Glomerular visceral epithelial cell (primary cell): ENCODE measurements at regions not wholly inside any gene's neighbourhood (a gene's known extent, or its start where the extent isn't known, plus 50 kb on each side); places are given as distances from the start of the nearest gene placed in this dataset.

Source experiments
- DNase-seq: peaks from one replicate; pipeline ENCODE4 v3.0.0-alpha.2; 2016; ENCODE audit errors: extremely low spot score

DNA sequence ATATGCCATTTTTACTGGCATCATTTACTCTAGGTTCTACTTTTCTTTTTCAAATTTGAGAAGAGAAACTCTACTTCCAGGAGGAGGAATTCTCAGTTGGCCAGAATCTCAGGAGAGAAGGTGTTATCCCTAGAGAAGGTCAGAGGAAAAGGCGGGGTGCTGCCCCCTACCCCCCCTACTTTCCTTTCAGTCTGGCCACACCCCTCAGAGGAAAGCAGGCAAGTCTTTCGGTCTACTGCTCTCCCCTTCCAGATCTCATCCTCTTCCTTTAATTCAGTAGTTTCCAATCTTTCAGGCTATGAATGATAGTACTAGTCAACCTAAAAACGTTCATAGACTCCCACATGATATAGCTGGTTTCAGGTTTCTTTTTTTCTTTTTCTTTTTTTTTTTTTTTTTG is 366.5 kb upstream of the TBL1XR1 start:
- no peak for DNase-seq

DNA sequence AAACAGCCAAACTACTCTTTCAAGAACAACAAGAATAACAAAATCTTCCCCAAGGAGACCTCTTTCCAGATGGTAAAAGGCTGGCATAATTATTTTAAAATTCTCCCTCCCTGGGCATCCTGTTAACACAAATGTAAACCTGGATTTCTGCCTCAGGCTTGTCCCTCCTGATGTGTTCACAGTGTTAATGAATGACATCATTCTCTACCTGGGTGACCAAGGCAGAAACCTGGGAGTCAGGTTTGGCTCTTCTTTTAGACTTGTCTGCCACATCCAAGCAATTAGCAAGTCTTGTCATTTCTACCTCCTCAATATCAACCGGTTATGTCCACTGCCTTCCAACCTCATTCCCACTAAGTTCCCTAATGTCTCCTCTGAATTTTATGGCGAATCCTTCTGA is 368.7 kb upstream of the TBL1XR1 start:
- no peak for DNase-seq

DNA sequence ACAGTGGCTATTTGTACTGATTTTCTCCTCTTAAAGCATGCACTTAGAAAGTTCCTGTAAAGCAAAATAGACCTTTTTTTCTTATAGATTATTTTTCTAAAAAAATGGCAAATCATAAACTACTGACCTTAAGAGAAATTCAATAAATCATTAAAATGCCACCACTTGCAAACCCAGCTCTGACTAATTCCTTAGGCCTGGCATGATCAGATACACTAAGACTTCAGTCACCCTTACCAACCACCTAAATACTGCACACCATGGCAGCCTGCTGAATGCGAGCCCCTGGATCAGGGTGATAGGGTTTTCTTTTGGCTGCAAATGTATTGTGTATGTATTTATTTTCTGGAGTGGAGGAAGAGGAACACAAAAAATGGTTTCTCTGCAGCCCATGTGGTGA is 370.6 kb upstream of the TBL1XR1 start:
- DNase-seq = peak; percentile 38

DNA sequence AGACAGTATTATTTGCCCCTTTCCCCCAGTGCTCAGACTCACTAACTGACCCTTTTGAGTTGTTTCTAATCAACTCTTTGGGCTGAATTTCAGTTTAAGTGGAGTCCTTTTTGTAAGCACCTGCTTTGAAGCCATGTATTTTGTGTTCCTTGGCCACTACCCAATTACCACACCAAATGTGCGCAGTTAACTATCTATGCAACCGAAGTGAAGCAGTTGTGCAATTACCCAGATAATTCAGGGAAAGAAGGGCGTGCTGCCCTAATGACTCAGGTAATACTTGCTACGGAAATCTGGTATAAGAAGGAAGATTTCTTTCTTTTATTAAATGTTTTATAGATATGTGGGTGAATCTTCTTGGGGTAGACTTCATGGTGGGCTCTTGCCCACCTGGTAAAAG is 371.9 kb upstream of the TBL1XR1 start:
- DNase-seq = no peak

DNA sequence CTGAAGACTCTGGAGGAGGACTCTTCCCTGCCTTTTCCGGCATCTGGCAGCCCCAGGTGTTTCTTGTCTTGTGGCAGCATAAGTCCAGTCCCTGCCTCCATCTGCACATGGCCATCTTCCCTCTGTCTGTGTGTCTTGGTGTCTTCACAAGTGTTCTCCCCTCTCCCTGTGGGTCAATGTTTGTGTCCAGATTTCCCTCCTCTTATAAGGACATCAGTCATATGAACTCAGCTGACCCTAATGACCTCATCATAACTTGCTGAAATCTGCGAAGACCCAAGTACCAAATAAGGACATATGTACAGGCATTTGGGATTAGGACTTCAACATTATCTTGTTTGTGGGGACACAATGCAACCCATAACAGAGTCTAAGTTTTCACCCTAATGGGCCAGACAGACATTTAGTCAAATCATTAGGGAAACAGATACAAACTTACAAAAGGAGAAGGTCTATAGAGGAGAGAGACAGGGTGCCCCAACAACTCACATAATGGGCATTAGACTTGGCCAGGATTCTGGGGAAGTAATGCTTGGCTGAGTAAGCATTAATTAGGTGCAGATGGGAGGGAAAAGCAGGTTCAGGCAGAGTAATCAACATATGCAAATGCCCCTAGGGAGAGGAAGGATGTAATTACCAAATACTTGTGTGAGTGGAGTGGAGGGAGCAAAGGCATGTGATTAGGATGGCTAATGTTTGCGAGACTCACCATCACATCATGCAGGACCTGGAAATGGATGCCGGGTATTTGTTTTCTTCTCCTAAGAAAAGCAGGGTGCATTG is 372.8 kb upstream of the TBL1XR1 start:
- no peak for DNase-seq

DNA sequence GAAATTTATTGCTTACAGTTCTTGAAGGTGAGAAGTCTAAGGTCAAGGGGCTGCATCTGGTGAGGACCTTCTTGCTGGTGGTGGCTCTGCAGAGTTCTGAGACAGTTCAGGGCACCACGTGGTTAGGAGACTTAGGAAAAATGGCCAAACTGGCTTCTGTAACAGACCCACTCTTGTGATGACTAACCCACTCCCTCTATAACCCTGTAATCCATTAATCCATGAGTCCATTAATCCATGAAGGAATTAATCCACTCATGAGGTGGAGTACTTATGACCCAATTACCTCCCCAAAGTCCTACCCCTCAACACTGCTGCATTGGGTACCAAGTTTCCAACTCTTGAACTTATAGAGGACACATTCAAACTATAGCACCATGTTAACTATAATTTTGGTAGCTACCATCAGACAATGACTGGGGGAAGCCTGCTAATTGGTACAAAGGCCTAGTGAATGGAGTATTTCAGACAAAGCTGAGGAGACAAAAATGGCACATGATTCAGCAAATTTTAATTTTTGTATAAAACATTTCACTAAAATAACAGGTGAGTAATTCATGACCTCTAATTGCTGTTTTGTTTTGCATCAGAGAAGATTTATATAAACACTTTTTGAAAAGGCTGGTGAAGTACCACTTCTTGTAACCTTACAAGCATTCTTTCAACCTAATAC is 374.1 kb upstream of the TBL1XR1 start:
- no peak for DNase-seq

DNA sequence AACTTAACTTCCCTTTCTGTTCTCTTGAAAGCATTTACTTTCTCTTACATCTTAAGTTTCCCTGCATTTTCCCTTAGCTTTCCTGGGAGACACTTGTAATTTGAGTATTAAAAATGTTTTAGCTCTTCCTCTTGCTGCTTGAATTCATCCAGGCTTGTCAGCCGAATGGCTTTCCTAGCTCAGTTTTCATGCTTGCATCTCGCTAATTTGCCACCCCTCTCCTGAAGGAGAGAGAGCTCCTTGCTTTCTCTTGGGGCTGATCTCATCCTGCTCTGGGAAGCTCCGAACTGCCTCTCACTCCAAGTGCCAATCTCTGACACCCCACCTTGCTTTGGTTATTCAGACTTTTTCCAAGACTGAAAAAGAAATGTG is 374.6 kb upstream of the TBL1XR1 start:
- DNase-seq = no peak

DNA sequence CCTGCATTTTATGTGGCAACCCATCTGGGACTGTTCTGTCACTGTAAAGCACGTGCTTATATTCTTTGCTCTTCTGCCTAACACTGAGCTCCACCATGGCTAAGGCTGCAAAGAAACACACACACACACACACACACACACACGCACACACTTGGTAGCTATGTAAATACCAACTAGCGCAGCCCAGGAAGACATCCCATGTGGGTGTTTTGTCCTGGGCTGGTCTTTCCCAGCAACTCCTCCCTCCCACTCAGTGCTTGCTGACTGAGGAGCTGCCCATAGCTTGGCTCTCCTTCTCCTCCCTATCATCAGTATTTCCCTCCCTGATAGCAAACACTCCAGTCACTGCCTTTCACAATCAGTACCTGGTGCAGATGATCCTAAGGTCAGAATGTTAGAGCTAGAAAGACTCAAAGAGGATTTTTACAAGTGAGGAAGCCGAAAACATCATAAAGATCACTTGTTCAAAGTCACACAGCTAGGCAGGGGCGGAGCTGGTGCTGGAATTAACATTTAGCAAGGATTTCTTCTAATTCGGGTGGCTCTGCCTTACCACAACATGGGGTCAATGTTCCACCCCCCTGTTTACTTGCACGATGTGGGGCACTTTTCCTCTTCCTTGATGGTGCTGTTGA is 377.1 kb upstream of the TBL1XR1 start:
- DNase-seq = no peak

DNA sequence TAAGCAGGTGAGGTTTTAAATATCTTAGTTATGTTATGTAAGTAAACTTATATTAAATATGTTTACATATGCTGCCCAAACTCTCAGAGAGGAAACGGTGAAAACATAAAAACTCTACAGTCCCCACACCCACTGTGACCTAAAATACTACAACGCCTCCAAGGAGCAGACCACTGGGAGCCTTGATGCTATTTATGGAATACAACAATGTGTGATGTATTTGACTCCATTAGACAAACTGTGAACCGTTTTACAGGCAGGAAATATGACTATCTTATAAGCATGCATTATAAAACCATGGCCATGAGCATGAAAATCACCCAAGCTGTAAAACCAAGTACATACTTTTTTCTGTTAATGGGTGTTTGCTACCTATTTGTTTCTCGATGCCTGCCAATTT is 379.5 kb upstream of the TBL1XR1 start:
- DNase-seq = no peak

DNA sequence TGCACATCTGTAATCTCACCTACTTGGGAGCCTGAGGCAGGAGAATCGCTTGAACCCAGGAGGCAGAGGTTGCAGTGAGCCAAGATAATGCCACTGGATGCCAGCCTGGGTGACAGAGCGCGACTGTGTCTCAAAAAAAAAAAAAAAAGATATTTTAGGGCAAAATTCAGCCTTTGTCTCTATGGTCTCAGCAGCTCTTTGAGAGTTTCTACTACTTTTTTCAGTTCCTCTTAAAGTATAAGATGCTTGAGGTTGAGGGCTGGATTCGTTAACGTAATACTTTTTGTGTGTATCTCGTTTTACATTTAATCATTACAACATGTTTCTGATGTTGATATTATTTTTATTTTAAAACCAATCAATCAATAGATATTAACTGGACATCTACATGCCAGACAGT is 381.2 kb upstream of the TBL1XR1 start:
- no peak for DNase-seq

DNA sequence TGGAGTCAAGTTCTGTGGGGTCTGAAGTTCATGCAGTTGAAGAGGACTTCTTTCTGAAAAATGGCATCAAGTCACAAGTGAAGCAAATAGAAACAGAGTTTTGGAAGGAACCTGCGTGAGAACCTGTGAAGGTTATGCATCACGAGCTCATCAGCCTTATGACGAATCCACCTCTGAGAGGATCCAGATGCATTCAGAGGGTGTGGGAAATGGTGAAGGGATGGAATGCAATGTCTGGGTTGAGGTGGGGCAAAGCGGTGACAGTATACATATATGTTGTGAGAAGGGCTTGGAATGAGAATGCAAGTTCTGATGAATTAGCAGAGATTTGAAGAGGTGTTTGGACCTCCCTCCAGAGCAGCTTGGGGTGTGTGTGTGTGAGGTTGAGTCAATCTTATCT is 382.1 kb upstream of the TBL1XR1 start:
- no peak for DNase-seq

DNA sequence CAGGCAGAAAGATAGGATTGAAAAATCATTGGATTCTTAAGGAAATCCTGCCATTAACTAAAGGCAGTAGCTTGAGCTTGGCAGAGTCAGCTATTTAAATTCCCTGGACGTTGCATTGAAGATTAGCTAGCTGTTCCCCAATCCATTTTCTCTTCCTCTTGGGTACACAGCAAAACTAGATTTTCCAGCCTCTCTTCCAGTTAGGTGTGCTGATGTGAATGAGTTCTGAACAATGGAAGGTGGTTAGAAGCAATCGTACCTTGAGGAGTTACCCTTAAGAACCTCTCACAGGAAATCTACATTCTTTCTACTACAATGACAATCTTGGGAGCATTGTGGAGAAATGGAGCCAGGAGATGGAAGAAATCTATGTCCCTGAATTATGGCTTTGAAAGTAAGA is 383.2 kb upstream of the TBL1XR1 start:
- no peak for DNase-seq

DNA sequence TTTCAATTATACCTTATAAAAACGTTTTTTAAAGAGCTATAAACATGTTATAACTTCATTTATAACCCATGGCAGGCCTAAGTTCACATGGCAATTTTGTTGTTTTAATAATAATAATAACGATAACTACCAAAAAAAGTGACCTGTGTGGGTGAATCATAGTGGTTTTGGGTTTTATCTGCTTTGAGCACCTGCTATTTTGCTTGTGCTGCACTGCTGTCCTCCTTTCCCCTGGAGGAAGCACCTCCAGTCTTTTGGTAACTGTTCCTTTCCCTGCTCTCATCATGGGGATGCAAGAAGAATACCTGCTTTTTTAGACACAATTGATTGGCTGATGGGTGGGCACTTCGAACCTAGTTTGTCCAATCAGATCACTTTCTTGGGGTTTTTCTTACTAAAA is 388.0 kb upstream of the TBL1XR1 start:
- no peak for DNase-seq

DNA sequence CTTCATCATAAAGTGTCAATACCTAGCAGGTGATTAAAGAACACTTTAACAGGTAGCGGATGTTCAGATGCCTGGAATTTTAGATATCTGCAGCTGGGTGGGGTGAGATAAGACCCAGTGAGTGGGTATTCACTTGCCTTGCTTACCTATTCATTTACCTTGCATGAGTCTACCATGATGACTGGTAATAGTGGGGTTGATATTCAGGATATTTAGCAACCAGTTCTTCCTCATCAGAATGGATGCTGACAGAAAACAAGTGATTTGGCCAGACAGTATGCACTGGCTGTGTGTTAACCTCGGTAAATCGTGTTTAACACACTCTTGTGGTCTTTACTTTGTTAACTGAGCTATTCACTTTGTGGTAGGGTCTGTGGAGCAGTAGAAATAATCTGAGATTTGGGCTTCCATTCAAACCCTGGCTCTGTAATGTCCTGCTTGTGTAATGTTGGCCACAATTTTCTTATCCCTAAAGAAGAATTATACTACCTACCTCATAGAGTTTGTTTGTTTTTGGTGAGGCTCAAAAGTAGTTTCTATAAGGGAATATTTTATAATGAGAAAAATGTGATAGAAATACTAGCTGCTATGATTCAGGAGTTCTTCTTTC is 391.9 kb upstream of the TBL1XR1 start:
- DNase-seq = no peak

DNA sequence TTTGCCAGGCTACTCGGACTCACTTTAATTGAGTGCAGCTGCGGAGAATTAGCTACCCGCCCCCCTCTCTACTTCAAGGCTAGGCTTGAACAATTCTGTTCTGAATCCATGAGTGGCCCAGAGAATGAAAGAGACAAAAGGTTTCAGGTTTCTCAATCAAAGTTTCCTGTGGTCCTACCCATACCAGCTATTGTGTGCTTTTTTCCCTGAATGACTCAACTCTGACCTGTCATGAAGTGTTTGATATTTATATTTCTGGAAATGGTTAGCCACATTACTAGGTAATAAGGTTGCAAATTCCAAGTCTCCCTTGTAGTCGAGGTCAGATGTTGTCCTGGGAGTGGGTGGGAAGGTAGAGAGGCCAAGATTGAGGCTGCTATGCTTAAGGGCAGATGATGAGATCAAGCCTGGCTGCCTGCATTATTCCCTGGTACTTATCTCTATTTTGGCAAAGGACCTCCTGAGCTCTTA is 392.7 kb upstream of the TBL1XR1 start:
- peak; percentile 85 for DNase-seq

DNA sequence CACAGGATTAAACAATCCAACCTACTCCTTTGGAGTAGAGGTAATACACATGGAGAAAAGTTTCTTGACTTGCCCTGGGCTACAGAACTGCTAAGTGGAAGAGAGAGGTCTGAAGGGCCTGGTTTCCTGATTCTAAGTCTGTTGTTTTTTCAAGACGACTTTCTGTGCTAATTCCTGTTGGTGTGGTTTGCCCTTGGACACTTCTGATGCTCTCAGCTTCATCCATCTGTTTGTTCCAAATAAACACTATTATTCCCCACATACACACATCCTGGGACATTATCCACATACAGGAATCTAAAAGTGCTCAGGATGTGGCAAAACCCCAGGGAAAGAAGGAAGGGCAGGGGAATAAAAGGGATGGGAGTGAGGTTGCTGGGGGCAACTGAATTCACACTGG is 393.5 kb upstream of the TBL1XR1 start:
- no peak for DNase-seq

DNA sequence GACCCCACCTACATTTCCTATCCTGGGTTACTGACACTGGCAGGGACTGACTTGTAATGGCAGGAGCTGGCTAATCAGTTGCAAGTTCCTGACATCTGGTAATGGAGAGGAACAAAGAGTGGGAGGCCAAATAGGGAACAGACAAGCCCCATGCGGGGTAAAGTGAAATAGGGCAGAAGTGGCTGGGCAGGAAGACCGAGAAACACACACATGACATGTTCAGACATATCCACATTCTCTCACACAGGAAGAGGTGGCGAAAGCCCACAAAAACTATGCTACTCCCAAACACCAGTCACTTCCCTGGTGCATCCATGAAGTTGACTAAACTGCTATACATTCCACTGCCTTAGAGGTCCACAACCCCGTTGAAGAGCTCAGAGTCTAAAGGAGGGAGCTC is 394.1 kb upstream of the TBL1XR1 start:
- peak; percentile 17 for DNase-seq

DNA sequence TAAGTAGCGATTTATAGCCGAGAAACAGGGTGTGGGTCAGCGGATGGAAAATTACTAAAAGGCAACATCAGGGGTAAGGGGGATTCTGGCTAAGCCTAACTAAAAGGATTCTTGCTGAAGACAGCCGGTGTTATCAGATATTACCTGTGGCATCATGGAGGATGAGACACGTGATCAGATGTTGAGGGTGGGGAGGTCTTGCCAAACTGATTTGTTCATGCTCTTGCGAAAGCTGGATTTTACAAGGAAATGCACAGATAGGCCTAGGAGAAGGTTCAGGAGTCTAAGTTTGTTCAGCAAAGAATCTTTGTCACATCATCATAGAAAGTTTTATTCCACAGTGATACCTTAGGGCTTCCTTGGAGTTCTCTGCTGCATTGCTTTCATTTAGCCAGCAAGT is 396.8 kb upstream of the TBL1XR1 start:
- DNase-seq = no peak

DNA sequence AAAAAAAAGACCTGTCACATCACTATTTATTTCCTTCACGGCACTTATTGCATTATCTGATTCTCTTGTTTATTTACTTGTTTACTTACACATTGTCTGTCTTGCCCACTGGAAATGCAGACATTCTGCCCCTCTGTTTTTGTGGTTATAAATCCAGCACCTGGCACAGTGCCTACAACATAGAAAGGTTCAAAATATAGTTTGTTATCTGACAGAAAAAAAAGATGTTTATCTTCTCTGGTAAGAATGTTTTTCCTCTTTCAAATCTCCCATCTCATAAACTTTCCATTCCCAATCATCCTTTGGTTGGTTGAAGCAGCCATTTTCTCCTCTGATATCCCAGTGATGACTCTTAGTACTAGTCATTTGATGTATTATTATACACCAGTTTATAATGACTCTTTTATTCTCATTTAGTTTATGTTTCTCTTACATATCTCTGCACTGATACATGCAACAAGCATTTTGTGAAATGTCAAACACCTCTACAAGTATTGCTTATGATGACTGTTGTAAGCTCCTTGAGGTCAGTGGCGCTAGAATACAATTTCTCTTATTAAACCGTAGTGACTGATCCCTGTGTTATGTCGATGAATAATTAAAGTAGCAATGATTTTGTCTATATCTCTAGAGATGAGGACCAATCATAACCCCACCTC is 398.4 kb upstream of the TBL1XR1 start:
- DNase-seq = no peak

DNA sequence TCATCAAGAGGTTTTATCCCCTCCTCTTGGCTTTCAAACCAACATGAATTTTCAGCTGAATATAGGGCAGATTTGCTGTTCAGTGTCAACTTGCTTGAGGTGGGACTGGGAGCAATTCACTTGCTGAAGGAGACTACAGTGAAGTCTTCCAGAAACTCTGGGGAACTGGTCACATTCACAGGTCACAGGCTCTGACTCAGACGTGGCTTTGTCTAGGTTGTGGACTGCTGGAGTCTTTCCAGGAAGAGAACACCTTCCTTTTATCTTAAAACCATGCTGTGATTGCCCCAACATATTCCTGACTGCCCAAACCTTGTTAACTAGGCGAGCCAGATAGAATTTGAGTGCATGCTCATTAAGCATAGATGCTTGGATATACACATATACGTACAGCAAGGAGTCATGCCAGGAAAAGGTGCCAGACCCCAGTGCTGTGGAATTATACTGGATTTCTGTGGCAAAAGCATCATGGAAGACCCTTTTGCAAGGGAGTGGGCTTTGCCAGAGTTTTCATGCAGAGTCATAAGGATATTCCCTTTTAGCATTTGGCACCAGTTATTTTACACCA is 399.1 kb upstream of the TBL1XR1 start:
- DNase-seq = peak; percentile 58

DNA sequence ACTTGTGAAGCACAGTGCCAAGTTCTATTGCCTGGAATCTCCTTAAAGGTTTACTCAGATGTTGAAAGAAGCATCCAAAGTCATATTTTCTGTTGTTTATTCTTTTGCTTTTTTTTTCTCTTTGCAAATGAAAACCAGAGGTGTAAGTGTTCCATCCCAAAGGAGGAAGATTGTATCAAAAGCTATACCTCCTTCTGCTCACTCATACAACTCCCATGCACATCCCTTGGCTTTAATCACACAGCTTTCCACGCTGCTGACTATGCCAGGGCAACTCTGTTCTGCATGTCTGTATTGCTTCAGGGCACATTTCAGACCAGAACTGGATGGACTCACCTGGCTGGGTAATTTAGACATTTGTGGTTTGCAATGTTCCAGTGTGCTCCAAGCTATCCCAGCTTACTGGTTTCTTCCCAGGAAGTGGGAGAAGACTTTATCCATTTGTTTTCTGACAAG is 399.6 kb upstream of the TBL1XR1 start:
- peak; percentile 28 for DNase-seq
